Tibial nerve (tissue), 4 donors: ENCODE measurements at regions not wholly inside any gene's neighbourhood (a gene's known extent, or its start where the extent isn't known, plus 50 kb on each side); places are given as distances from the start of the nearest gene placed in this dataset.

Experiments
- DNase-seq, 2 donors: peaks; one replicate each; pipeline ENCODE4 v3.0.0-alpha.2; 2019; ENCODE audit warnings: low spot score in 2 of 2
- H3K27ac ChIP-seq, 4 donors: fragments of 200-600 bp; sonication (generic) in 3 of 4; one replicate each; pipeline ENCODE4 v1.5.1; 2017 to 2019; ENCODE audit warnings: mild to moderate bottlenecking in 1 of 4
- H3K27me3 ChIP-seq, 2 donors: fragments of 200-600 bp; sonication (generic) in 1 of 2; one replicate each; pipeline versions ENCODE4 v1.5.1 to v1.6.0; 2017 to 2019
- H3K36me3 ChIP-seq, 3 donors: fragments of 200-600 bp; sonication (generic); one replicate each; pipeline ENCODE4 v1.5.1; 2018 to 2019
- H3K4me1 ChIP-seq, 4 donors: fragments of 200-600 bp; sonication (generic) in 3 of 4; one replicate each; pipeline ENCODE4 v1.5.1; 2017 to 2019
- H3K4me3 ChIP-seq, 4 donors: fragments of 200-600 bp; sonication (generic) in 3 of 4; one replicate each; pipeline ENCODE4 v1.5.1; 2017 to 2019; ENCODE audit warnings: mild to moderate bottlenecking in 1 of 4, moderate library complexity in 1 of 4
- H3K9me3 ChIP-seq, 4 donors: fragments of 200-600 bp; sonication (generic) in 3 of 4; one replicate each; pipeline ENCODE4 v1.5.1; 2017 to 2019
- CTCF ChIP-seq, 5 experiments: fragments of 200-600 bp in 3 of 5; fragments of 450-650 bp in 2 of 5; sonication (generic) in 3 of 5; IDR thresholded peaks; one replicate each; pipeline ENCODE4 v1.5.1; 2016 to 2019; ENCODE audit warnings: antibody characterized with exemption in 5 of 5, mild to moderate bottlenecking in 3 of 5, moderate library complexity in 2 of 5
- EP300 ChIP-seq, 2 donors: sonication (generic); formaldehyde crosslinking; IDR thresholded peaks; one replicate each; pipeline ENCODE4 v1.6.1; 2017; ENCODE audit warnings: antibody characterized with exemption in 2 of 2, mild to moderate bottlenecking in 1 of 2
- POLR2A ChIP-seq, 2 donors: fragments of 450-650 bp; IDR thresholded peaks; one replicate each; pipeline ENCODE4 v1.6.1; 2017; ENCODE audit warnings: antibody characterized with exemption in 2 of 2, mild to moderate bottlenecking in 2 of 2, moderate library complexity in 2 of 2
- WGBS, 2 donors: methylation state at CpG; one replicate each; pipeline ENCODE4 v1.1.5; 2018; 5-methylcytosine and 5-hydroxymethylcytosine counted together

DNA sequence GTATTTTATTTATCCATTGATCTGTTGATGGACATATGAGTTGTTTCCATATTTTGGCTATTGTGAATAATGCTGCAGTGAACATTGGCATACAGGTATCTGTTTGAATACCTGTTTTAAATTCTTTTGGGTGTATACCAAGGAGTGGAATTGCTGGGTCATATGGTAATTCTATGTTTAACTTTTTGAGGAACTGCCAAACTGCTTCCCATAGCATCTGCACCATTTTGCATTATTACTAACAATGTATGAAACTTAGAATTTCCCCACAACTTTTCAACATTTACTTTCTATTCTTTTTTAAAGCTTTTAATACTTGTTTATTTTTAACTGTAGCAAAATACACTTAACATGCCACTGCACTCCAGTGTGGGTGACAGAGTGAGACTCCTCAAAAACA, 57.0 kb upstream of the MSN start:
- H3K27me3 ChIP-seq: peaks cover 0 to 10% of the 10 kb centered on the region in 2 donors
- H3K9me3 ChIP-seq: no peaks in the 10 kb centered on the region
- no peak overlapping the region for H3K27ac ChIP-seq
- H3K4me3 ChIP-seq: no peak overlapping the region
- no peak for DNase-seq
- no peak for TF ChIP-seq EP300 (IDR thresholded peaks at IDR 0.05)
- no peak for TF ChIP-seq POLR2A (IDR thresholded peaks at IDR 0.05)
- TF ChIP-seq CTCF (IDR thresholded peaks at IDR 0.05): no peak
- no peaks in the 10 kb centered on the region for H3K36me3 ChIP-seq
- peaks cover 0 to 9% (median 0%) of the 10 kb centered on the region in 4 donors for H3K4me1 ChIP-seq

DNA sequence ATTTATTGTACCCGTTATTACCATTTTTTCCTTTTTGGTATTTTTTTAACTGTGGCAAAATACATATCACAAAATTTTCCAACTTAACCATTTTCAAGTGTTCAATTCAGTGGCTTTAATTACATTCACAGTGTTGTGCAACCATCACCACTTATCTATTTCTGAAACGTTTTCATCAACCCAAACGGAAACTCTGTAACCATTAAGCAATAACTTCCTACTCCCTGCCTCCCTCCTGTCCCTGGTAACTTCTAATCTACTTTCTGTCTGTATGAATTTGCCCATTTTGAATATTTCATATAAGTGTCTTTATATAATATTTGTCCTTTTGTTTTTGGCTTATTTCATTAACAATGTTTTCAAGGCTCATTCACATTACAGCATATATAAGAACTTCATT, 57.4 kb upstream of the MSN start:
- Histone ChIP-seq H3K9me3 (no peaks in the 10 kb centered on the region), H3K27me3 (peaks cover 0 to 10% of the 10 kb centered on the region in 2 donors), H3K4me1 (peaks cover 0 to 9% (median 0%) of the 10 kb centered on the region in 4 donors), H3K36me3 (no peaks in the 10 kb centered on the region), H3K4me3 (no peak overlapping the region), H3K27ac (no peak overlapping the region)
- DNase-seq: no peak
- TF ChIP-seq EP300 (IDR thresholded peaks at IDR 0.05) (peak in 1 of 2 donors; percentile 25), CTCF (IDR thresholded peaks at IDR 0.05) (no peak)
- WGBS, 2 donors: 56 to 65% methylated on average over 3 of the region's 3 CpGs

DNA sequence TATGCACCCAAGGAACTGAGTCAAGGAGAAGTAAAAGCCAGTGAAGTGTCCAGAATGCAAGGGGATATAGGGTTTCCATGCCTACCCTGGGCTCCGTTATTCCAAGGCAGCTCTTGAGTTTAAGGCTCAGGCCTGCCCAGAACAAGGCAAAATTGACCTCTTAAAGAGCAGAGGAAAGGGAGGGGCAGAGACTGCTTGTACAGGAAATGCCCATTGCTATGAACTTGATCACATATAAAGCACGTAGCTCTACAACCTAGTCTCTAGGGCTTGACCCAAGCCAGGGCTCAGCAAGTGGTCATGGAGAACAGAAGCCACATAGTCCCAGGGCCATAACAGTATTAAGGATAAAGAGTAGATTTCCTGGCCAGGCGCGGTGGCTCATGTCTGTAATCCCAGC, 58.2 kb upstream of the MSN start:
- H3K36me3 ChIP-seq: no peaks in the 10 kb centered on the region
- no peak for DNase-seq
- no peak overlapping the region for H3K4me3 ChIP-seq
- peaks cover 0 to 9% (median 0%) of the 10 kb centered on the region in 4 donors for H3K4me1 ChIP-seq
- H3K9me3 ChIP-seq: no peaks in the 10 kb centered on the region
- peaks cover 0 to 10% of the 10 kb centered on the region in 2 donors for H3K27me3 ChIP-seq
- 80 to 93% methylated on average over 3 to 4 of the region's 4 CpGs for WGBS, 2 donors
- H3K27ac ChIP-seq: no peak overlapping the region
- TF ChIP-seq EP300 (IDR thresholded peaks at IDR 0.05) (no peak), POLR2A (IDR thresholded peaks at IDR 0.05) (no peak), CTCF (IDR thresholded peaks at IDR 0.05) (no peak)

DNA sequence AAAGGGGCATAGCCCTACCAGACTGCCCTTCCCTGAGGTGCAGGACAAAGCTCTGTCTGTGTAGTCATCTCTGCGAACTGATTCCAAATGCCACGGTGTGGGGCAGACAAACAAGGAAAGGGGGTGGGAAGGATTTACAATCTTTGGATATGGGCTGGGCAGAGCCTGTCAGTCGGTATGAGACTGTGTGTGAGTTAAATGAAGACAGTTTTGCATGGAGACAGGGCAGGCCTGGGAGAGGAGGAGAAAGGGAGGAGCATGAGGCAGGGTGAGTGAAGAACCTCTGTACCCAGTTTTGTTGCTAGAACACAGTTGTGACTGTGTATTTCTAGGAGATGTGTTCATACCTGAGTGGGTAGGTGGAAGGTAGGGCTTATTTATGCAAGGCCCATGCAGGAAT, 59.4 kb upstream of the MSN start:
- no peak for TF ChIP-seq EP300 (IDR thresholded peaks at IDR 0.05)
- no peak for TF ChIP-seq POLR2A (IDR thresholded peaks at IDR 0.05)
- no peak for TF ChIP-seq CTCF (IDR thresholded peaks at IDR 0.05)
- peaks cover 0 to 10% of the 10 kb centered on the region in 2 donors for H3K27me3 ChIP-seq
- 51 to 64% methylated on average over 3 of the region's 3 CpGs for WGBS, 2 donors

GRCh38 chrX:65607070-65607742, 60.2 kb upstream of the MSN start:
- Histone ChIP-seq H3K27ac (no peak overlapping the region), H3K9me3 (no peaks in the 10 kb centered on the region), H3K27me3 (peaks cover 0 to 10% of the 10 kb centered on the region in 2 donors), H3K4me1 (peaks cover 0 to 23% (median under 1%) of the 10 kb centered on the region in 4 donors), H3K4me3 (no peak overlapping the region), H3K36me3 (no peaks in the 10 kb centered on the region)
- TF ChIP-seq POLR2A (IDR thresholded peaks at IDR 0.05) (no peak), EP300 (IDR thresholded peaks at IDR 0.05) (no peak), CTCF (IDR thresholded peaks at IDR 0.05) (no peak)
- DNase-seq: no peak
- whole genome bisulfite sequencing, 2 donors: 81 to 86% methylated on average over 3 of the region's 3 CpGs

More for the DNA sequence above, 59.4 kb upstream of the MSN start:
- Histone ChIP-seq H3K27ac (no peak overlapping the region), H3K36me3 (no peaks in the 10 kb centered on the region), H3K4me3 (no peak overlapping the region), H3K9me3 (no peaks in the 10 kb centered on the region), H3K4me1 (peaks cover 0 to 15% (median 0%) of the 10 kb centered on the region in 4 donors)
- DNase-seq: no peak
